Ishikawa (cell line): ENCODE measurements at regions not wholly inside any gene's neighbourhood (a gene's known extent, or its start where the extent isn't known, plus 50 kb on each side); places are given as distances from the start of the nearest gene placed in this dataset.

Source experiments
- EP300 ChIP-seq: IDR thresholded peaks from 2 replicates; pipeline ENCODE4 v1.6.1; 2012; ENCODE audit warnings: borderline replicate concordance
- MAX ChIP-seq: IDR thresholded peaks from 2 replicates; pipeline ENCODE4 v1.6.1; 2012
- NFIC ChIP-seq: IDR thresholded peaks from 2 replicates; pipeline ENCODE4 v1.6.1; 2012
- RAD21 ChIP-seq: IDR thresholded peaks from 2 replicates; pipeline ENCODE4 v1.6.1; 2012; ENCODE audit warnings: low read depth
- REST ChIP-seq: IDR thresholded peaks from 2 replicates; pipeline ENCODE4 v1.6.1; 2012; ENCODE audit warnings: low read depth, mild to moderate bottlenecking

GRCh38 chr1:87715471-87715870, 386.8 kb downstream of the LMO4 start:
- TF ChIP-seq REST (no peak), RAD21 (no peak), MAX (no peak), NFIC (no peak), EP300 (no peak)
